Dermis microvascular lymphatic vessel endothelial cell (primary cell): ENCODE measurements at regions not wholly inside any gene's neighbourhood (a gene's known extent, or its start where the extent isn't known, plus 50 kb on each side); places are given as distances from the start of the nearest gene placed in this dataset.

Experiments used
- DNase-seq, 2 donors: peaks; one replicate each; pipeline versions ENCODE4 v3.0.0 to v3.0.0-alpha.2; 2010; ENCODE audit warnings: low read depth in 2 of 2

- DNase-seq, result no peak
These were observed 112.3 kb upstream of the PMFBP1 start for GRCh38 chr16:72284042-72284789.

DNA sequence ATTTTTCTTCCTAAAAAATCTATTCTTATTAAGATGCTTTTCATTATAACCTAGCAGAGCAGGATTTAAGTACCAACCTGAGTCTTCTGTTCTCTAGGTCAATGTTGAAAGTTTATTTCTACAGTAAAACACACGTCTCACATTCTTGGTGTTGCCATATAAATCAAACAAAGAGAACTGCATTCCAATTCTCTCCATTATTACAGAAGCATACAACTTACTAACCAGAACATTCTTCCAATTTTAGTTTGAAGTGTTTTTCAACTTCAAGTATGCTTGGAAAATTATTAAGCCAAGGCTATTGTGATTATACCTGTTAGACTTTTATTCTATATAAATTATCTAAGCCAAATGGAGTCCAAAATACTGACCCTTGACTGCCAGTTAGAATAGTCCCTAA lies 110.4 kb upstream of the PMFBP1 start:
- DNase-seq, result no peak

GRCh38 chr16:72278301-72278700 lies 106.3 kb upstream of the PMFBP1 start:
- no peak for DNase-seq

GRCh38 chr16:72277749-72278148 lies 105.8 kb upstream of the PMFBP1 start:
- no peak for DNase-seq

DNA sequence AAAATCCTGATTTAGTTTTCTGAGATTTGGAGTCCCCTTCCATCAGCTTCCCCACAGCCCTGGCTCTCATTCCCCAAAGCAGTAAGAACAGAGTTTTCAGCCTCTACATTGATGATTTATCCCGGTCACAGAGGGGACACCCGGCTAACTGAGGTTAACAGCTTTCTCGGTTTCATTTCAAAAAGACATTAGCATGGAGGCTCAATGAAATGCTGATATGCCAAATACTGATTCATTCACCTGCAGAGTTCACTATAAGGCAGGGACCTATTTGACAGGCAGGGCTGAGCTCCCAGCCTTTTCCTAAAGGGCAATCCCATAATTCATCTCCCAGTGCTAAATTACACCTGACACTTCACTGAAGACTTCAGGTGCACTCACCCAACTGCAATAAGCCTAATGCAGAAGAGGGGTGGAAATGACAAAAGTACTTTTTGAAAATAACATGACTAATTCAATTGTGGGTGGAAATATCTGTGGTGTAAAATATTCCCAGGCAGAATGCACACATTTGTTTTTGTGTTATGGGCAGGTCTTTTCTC lies 99.8 kb upstream of the PMFBP1 start:
- no peak for DNase-seq

DNA sequence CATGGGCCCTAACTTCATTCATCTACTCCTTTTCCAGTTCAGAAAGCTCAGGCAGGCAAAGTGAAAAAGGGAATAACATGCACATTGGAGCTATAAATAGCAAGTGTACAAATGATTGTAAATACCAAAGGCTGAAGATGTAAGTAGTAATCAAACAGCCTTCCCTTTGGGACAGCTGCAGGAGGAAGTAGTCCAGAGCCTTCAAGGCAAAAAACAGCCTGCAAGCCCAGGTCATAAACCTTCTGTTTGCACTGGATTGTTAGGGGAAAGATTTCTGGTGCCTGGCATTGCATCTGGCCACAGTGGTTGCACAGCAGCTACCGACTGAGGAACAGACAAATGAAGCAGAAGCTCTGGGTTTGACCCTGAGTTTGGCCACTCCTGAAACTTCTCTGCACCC lies 98.6 kb upstream of the PMFBP1 start:
- no peak for DNase-seq

- DNase-seq, result no peak
These were observed 94.9 kb upstream of the PMFBP1 start for GRCh38 chr16:72266836-72267235.

- DNase-seq, result no peak
These were observed 92.8 kb upstream of the PMFBP1 start for GRCh38 chr16:72264771-72265170.

DNA sequence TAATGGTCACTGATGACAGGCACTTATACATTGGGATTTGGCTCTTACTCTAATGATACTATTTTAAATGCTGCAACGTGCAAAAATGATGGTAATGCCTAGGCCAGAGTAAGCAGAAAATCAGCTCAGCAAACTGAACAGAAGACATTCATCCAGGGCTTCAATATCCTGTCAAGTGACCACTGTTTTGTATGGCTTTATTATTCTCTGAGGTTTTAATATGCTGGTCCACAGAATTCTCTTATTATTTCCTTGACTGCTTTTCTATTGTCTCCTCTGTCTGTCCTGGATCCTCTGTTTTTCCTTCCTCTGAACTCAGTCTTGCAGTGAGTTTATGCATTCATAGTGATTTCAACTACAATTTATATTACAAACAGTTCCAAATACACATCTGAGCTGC lies 90.8 kb upstream of the PMFBP1 start:
- DNase-seq, result no peak

- DNase-seq, result no peak
These were observed 89.2 kb upstream of the PMFBP1 start for GRCh38 chr16:72261127-72261526.

GRCh38 chr16:72256398-72257066 lies 84.6 kb upstream of the PMFBP1 start:
- no peak for DNase-seq

- no peak for DNase-seq
These were observed 83.8 kb upstream of the PMFBP1 start for GRCh38 chr16:72255786-72256185.

DNA sequence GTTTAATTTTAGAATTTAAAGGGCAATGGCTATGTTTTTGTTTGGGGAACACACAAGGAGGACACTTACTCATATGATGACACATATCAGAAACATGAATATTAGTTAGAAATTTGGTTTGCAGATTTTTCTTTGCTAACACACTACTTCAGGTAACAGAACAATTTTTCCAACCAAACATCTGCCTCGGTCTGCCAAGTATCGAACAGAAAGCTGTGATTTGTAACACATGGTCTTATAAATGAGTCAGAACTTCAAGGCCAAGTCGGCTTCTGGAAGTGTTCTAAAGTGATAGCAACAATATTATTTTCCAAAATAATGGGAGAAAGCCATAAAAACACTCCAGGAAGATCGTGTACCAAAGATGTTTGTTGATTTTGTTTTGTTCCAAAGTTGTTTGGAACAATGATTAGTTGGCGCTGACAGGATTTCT lies 75.9 kb upstream of the PMFBP1 start:
- peak in 1 of 2 donors; percentile 66 for DNase-seq

GRCh38 chr16:72246423-72246822 lies 74.5 kb upstream of the PMFBP1 start:
- no peak for DNase-seq

GRCh38 chr16:72244853-72245252 lies 72.9 kb upstream of the PMFBP1 start:
- DNase-seq, result no peak

- no peak for DNase-seq
These were observed 71.7 kb upstream of the PMFBP1 start for GRCh38 chr16:72243621-72244020.

DNA sequence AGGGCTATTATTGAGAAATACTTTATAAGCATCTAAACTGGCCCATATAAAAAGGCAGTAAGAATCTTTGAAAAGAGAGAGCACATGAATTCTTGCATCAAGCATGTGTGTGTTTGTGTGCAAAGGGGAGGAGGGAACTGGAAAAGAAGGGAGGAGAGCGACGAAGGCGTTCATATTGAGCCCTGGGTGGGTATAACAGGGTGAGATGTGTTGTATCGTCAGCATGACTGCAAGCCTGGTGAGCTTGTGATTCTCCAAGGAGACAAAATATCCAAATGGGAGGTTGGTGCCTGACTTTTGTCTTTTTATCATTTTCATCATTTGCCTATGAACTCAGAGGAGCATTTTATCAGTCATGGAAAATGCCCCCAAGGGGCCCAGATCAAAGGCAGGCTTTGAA lies 70.8 kb upstream of the PMFBP1 start:
- no peak for DNase-seq

- DNase-seq, result peak; percentile 30 to 66
These were observed 70.0 kb upstream of the PMFBP1 start for GRCh38 chr16:72241930-72242329.

DNA sequence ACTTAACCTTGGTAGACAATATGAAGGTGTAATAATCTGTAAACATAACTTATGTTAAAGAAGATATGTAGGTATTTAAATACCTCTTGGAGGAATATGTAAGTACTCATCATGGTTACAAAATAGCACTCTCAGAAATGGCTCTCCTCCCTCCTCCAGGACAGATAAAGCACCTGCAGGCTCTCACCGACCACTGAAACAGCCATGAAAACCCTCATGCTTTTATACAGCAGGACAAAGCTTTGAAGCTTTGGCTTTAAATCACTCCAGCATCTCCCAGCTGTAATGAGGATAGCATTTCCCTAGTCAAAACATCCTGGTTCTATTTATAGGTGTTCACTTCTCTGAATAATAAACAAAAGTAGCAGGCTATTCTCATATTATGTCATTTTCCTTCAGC lies 69.1 kb upstream of the PMFBP1 start:
- DNase-seq, result no peak

GRCh38 chr16:72240466-72240865 lies 68.5 kb upstream of the PMFBP1 start:
- DNase-seq, result no peak

- DNase-seq, result no peak
These were observed 64.9 kb upstream of the PMFBP1 start for GRCh38 chr16:72236866-72237265.

DNA sequence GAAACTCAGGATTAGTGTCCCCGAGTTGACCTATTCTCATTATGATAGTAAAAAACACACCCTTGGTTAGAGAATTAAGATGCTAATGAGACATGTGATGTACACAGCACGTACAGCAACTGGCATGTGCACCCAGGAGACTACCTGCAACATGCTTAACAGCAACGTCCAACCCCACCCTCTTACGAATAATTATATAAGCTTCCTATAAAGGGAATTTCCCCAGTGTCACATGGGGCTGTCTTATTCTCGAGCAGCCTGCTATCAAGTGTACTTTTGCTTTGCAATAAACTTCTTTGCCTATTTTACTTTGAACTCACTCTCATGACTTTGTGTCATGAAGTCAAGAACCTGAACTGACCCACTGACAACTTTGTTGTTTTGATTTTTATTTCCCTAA lies 62.4 kb upstream of the PMFBP1 start:
- DNase-seq, result no peak

GRCh38 chr16:72228014-72228413 lies 56.1 kb upstream of the PMFBP1 start:
- DNase-seq, result no peak
